ENCODE measurements at regions not wholly inside any gene's neighbourhood (a gene's known extent, or its start where the extent isn't known, plus 50 kb on each side); places are given as distances from the start of the nearest gene placed in this dataset.

GRCh38 chr7:85595750-85596178 lies 408.9 kb upstream of the SEMA3D start:
- TF ChIP-seq, protein P1, sequence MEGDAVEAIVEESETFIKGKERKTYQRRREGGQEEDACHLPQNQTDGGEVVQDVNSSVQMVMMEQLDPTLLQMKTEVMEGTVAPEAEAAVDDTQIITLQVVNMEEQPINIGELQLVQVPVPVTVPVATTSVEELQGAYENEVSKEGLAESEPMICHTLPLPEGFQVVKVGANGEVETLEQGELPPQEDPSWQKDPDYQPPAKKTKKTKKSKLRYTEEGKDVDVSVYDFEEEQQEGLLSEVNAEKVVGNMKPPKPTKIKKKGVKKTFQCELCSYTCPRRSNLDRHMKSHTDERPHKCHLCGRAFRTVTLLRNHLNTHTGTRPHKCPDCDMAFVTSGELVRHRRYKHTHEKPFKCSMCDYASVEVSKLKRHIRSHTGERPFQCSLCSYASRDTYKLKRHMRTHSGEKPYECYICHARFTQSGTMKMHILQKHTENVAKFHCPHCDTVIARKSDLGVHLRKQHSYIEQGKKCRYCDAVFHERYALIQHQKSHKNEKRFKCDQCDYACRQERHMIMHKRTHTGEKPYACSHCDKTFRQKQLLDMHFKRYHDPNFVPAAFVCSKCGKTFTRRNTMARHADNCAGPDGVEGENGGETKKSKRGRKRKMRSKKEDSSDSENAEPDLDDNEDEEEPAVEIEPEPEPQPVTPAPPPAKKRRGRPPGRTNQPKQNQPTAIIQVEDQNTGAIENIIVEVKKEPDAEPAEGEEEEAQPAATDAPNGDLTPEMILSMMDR (IDR thresholded peaks at IDR 0.05; ENCODE audit: insufficient read depth, low read length), result no peak
- TF ChIP-seq REST (IDR thresholded peaks at IDR 0.05; ENCODE audit: insufficient replicate concordance, low read depth), result no peak

Measured in HL-60 (cell line).